ENCODE measurements at regions not wholly inside any gene's neighbourhood (a gene's known extent, or its start where the extent isn't known, plus 50 kb on each side); places are given as distances from the start of the nearest gene placed in this dataset.

DNA sequence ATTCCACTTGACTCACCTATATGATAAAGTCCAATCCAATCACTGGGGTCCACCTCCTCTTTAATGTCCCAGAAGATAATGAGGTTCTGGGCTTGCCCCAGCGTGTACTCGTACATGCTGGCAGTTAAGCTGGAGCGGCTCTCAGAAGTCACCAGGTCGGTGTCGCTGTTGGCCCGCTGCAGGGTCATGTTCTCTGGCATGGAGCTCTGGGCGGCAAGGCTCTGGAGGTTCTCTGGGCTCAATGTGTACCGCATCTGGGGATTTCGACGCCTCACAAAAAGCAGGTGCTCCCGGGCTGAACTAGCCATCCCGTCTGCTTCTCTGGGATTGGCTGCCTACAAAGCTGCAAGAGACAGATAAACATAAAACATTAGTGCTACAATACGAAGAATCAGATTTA, 206.4 kb upstream of the CCDC150 start:
- TF ChIP-seq, protein P1, sequence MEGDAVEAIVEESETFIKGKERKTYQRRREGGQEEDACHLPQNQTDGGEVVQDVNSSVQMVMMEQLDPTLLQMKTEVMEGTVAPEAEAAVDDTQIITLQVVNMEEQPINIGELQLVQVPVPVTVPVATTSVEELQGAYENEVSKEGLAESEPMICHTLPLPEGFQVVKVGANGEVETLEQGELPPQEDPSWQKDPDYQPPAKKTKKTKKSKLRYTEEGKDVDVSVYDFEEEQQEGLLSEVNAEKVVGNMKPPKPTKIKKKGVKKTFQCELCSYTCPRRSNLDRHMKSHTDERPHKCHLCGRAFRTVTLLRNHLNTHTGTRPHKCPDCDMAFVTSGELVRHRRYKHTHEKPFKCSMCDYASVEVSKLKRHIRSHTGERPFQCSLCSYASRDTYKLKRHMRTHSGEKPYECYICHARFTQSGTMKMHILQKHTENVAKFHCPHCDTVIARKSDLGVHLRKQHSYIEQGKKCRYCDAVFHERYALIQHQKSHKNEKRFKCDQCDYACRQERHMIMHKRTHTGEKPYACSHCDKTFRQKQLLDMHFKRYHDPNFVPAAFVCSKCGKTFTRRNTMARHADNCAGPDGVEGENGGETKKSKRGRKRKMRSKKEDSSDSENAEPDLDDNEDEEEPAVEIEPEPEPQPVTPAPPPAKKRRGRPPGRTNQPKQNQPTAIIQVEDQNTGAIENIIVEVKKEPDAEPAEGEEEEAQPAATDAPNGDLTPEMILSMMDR (IDR thresholded peaks at IDR 0.05): no peak
- no peak for TF ChIP-seq POLR2A (IDR thresholded peaks at IDR 0.05)

Measured in ovary (tissue), 3 donors.